Activated naive CD4-positive, alpha-beta T cell treated with Interleukin-2 at 50 U/mL for 16 hours (primary cell): ENCODE measurements at regions not wholly inside any gene's neighbourhood (a gene's known extent, or its start where the extent isn't known, plus 50 kb on each side); places are given as distances from the start of the nearest gene placed in this dataset.

Experiments
- DNase-seq: peaks from one replicate; pipeline ENCODE4 v3.0.0-alpha.2; 2020

GRCh38 chr2:118658596-118659198 is 188.8 kb downstream of the EN1 start:
- no peak for DNase-seq

DNA sequence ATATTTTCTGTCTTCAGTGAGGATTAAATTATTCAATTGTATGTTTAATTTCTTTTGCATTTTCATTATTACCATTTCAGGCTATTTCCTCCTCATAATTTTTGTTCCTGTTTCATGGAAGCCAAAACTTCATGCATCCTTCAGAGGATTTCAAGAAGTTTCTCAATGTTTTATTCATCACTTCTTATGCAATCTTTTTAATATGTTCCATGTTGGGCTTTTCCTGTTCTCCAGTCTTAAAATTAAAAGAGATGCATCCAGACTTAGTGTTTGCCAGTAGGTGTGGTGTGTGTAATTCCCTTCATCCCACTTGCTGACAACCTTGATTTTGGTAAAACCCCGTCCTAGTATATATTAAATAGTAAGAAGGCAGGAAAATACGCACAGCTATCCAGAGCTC is 190.0 kb downstream of the EN1 start:
- no peak for DNase-seq

DNA sequence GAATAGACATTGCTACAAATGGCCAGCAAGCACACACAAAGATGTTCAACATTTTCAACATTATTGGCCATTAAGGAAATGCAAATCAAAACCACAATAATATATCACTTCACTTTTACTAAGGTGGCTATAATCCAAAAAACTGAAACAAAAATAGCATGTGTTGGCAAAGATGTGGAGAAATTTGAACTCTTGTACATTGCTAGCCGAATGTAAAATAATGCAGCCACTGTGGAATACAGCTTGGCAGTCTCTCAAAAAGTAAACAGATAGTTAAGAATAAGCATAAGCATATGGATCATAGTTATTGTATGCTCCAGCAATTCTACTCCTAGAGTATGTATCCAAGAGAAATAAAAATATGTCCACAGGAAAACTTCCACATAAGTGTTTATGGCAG is 192.5 kb downstream of the EN1 start:
- DNase-seq, result no peak

DNA sequence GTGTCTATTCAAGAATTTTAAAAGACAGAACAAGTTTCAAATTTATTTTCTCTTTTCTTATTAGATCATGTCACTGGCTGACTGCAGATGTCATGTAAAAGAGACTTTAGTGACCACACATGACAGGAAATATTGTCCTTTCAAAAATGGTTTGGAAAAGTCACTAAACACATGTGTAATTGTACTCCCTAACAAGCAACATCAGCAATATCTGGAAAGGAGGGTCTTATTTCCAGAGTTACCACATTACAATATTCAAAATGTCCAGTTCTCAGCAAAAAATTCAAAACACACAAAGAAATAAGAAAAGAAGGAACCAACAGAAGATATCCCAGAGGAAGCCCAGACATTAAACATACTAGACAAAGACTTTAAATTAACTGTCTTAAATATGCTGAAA is 197.1 kb downstream of the EN1 start:
- DNase-seq, result no peak

- DNase-seq, result no peak
Observed at GRCh38 chr2:118645876-118646275, 201.6 kb downstream of the EN1 start.

DNA sequence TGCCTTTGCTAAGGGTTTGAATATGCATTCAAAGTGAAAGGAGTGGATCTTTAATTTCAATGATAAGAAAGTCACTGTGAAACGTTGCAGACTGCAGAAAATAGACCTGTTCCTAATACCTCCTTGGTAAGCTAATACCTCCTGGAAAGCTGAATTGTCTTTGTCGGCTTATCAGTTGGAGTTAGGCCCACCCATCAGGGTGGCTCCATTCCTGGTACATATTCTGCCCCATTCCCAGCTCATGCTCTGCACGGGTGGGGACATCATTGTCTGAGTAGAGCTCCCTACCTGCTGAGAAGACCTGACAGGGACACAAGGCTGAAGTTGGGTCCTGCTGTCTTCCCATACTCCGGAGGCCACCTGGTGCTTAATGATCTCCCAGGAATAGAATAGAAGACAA is 203.3 kb downstream of the EN1 start:
- DNase-seq, result no peak

GRCh38 chr2:118643294-118643693 is 204.2 kb downstream of the EN1 start:
- no peak for DNase-seq

DNA sequence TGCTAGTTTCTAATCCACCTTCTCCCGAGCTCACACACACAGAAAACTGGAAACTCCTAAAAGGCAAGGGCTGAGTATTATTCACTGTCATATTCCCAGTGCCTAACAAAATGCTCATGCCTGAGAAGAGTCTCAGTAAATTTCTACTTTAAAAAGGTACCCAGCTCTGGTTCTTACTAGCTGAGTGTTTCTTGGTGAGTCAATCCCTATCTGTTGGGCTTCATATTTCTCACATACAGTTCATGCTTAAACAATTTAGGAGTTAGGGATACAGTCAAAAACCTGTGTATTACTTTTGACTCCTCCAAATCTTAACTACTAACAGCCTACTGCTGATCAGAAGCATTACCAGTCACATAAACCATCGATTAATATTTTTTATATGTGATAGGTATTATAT is 204.9 kb downstream of the EN1 start:
- no peak for DNase-seq

DNA sequence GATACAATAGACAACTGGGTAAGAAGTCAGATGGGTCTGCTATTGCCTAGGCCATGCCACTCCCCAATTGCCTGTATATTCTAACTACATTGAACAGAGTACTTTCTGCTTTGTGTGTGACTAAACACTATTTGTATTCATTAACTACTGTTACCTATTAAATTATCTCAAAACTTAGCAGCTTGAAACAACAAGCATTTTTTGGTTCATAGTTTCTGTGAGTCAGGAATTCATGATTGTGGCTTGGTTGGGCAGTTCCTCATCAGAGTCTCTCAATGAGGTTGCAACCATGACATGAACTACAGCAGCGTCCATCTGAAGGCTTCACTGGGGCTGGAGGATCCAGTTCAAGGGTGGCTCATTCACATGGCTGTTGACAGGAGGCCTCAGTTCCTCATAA is 205.7 kb downstream of the EN1 start:
- DNase-seq, result no peak

GRCh38 chr2:118639371-118639770 is 208.1 kb downstream of the EN1 start:
- DNase-seq, result no peak

- DNase-seq, result no peak
Observed at GRCh38 chr2:118638453-118638852, 209.0 kb downstream of the EN1 start.

DNA sequence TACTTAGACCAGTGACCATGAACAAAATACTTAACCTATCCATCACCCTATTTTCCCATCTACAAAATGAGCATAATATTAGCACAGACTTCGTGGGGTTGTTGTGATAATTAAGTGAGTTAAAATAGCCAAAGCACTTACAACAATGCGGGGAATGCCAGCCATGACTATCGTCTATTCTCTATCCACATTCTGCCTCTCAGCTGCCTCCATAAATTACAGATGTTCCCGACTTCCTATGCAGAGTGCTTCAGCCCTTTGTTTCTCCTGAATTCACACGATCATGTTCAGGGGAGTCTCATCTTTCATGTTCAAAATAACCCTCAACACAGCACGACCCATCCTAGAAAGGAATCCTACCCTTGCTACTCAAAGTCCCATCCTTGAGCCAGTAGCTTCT is 211.6 kb downstream of the EN1 start:
- DNase-seq, result no peak

DNA sequence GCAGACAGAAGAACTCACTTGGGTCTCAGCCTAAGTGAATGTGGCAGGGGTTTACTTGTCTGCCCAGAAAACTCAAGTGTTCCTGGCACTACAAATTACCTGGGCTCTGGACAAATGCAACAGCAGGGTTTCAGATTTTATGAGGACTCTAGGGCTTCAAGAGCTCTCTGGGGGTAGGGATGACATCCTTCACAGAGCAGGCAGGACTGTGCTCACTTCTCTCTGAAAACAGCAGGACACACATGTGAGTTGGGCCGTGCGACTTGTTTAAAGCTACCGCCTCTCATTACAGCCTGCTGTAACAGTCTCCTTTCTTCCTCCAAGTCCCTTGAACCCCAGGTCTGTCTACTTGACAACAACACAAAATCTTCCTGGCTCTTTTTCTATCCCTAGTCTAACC is 212.6 kb downstream of the EN1 start:
- DNase-seq, result no peak

- DNase-seq, result no peak
Observed at GRCh38 chr2:118633371-118634018, 214.0 kb downstream of the EN1 start.

DNA sequence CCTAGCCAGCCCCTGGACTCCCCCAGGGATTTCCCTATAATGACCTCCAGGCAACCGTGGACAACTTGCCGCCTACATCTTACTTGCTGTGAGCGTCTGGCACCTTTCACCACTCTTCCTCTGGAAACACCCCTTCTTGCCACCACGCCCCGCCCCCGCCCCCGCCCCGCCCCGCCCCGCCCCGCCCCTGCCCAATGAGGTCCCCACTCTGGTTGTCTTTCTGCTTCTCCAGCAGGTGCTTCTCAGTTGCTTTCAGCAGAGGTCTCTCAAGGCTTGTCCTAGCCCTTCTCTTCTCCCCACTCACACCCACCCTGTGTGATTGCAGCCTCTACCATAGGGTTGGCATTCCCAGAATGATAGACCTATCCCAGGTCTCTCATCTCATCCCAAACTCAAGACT is 214.5 kb downstream of the EN1 start:
- DNase-seq, result no peak

- no peak for DNase-seq
Observed at GRCh38 chr2:118627156-118627555, 220.3 kb downstream of the EN1 start.

GRCh38 chr2:118622913-118623312 is 224.5 kb downstream of the EN1 start:
- no peak for DNase-seq

DNA sequence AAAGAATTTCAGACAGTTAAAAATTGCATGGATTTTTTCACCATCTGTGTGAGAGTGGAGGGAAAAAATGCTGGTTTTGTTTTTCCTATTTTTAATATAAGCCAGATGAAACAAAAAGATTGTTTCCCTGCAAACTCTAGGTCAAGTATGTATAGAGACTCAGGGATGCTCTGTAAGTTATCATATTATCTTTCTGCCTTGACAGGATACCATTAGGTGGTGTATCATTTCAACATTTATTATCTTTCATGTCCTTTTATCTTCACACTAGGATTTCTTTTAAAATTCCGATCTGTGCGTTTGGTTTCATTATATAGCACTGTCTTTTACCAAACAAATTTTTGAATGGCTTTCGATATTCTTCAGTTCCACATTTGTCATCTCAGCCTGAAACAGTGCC is 225.3 kb downstream of the EN1 start:
- no peak for DNase-seq

- DNase-seq, result no peak
Observed at GRCh38 chr2:118618279-118618678, 229.2 kb downstream of the EN1 start.

DNA sequence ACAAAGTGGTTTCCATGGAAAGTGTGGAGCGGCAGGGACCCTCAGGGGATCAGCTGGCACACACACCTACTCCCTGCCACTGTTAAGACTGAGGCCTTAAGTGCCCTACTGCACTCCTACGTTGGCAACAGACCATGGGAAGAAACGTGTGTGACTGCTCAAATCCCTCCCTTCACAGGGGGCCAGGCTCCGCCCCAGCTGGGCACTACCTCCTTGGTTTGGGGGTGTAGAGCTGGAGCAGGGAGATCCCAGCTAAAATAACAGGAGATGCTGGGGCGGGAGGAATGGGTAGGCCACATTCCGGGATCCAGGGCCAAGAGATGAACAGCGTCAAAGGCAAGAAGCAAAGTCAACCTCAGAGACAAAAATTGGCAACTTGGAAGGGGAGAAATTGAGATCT is 231.0 kb downstream of the EN1 start:
- DNase-seq, result no peak

DNA sequence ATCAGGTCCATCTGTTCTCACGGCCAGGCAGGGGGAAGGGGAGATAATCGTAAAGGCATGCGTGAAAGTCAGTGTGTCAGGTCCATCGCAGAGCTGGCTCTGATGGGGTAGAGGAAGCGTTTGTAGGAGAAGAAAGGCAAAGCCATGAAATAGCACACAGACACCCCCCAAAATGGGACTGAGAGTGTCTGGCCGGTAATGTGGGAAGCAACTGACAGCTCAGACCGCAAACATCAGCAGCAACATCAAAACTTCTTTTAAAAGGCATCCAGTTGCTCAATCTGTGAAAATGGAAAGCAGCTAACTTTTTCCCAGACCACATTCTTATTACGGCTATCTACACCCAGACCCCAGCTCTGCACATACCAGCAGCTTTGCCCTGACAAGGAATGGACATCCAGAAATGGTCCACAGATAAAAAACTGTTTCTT is 232.6 kb downstream of the EN1 start:
- DNase-seq, result no peak

DNA sequence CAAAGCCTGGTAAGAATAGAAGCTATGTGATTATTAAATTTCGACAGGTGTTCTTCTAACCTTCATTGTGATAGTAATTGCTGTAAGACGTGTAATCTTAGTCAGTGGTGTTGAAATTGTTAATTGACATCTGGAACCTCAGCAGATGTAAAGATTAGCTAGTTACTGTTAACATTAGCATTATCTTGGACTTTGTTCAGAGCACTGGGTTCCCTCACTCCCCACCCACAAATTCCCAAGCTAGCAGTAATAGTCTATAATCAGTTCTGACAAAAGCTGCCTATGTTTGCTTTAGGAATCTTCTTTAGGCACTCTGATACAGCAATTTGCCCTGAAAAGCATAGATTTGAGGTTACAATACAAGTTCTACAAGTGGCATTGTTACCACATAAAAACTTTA is 233.7 kb downstream of the EN1 start:
- no peak for DNase-seq

DNA sequence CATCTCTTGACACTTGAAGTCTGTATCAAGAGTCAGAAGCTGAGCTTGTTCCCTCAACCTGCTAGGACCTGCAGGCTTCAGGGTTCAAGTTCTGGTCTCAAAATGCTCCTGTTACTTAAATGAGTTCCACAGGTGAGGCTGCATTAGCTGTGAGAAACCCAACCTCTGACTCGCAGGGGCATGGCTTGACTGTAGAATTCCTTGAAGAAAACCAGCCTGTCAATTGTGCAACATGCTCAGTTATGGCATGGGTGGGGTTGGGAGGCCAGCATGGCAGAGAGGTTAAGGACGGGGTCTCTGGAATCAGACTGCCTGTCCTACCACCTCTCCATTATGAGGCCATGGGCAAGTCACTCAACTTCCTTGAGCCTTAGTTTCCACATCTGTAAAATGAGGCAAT is 235.8 kb downstream of the EN1 start:
- DNase-seq, result no peak

DNA sequence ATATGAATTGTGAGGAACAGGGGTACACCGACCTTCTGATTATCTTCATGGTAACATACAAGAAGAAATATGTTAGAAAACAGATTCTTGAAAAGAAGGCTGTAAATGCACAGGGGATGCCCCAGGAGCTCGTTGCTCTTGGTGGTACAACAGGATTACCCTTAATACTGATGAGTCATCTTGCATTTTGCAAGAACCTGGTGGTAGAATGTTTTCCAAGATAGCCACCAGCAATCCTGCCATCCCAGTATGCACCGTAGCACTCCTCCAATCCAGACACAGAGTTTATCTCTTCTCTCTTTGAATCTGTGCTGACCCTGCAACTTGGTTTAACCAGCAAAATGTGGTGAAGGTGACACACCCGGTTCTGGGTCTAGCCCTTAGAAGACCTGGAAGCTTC is 238.3 kb downstream of the EN1 start:
- no peak for DNase-seq

DNA sequence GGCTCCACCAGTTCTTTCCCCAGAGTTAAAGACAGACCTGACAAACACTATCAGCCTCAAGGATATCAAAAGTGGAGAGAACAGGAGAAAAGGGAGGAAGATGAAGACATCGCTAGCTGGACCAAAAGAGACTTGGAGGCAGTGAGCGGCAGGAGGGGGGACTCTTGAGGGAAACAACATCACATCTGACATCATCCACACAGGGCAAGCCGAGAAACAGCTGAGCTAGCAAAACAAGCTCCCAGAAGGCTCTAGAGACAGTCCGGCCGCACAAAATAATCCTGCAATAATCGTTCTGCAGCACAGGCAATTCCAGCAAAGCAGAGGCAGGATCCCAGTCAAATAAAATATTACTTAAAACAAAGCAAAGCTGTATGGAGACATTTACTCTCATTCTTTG is 239.8 kb downstream of the EN1 start:
- DNase-seq, result no peak
